Stimulated activated naive CD8-positive, alpha-beta T cell treated with anti-CD3 and anti-CD28 coated beads, Interleukin-15, Interleukin-2, amounts not matched to agents 100 ng/mL and 50 ng/mL, for 24 hours (primary cell): ENCODE measurements at regions not wholly inside any gene's neighbourhood (a gene's known extent, or its start where the extent isn't known, plus 50 kb on each side); places are given as distances from the start of the nearest gene placed in this dataset.

ENCODE experiments used
- H3K27ac Mint-ChIP-seq: one replicate; pipeline ENCODE4 v1.8.0; 2021; ENCODE audit warnings: mild to moderate bottlenecking, mixed read lengths
- H3K27me3 Mint-ChIP-seq: one replicate; pipeline ENCODE4 v1.8.0; 2021; ENCODE audit warnings: mixed read lengths
- H3K36me3 Mint-ChIP-seq: one replicate; pipeline ENCODE4 v1.8.0; 2021; ENCODE audit warnings: low read depth, mixed read lengths
- H3K4me1 Mint-ChIP-seq: one replicate; pipeline ENCODE4 v1.8.0; 2021; ENCODE audit warnings: low read depth, mixed read lengths
- H3K4me3 Mint-ChIP-seq: one replicate; pipeline ENCODE4 v1.8.0; 2021; ENCODE audit warnings: mild to moderate bottlenecking, mixed read lengths
- H3K9me3 Mint-ChIP-seq: one replicate; pipeline ENCODE4 v1.8.0; 2021; ENCODE audit warnings: mixed read lengths

DNA sequence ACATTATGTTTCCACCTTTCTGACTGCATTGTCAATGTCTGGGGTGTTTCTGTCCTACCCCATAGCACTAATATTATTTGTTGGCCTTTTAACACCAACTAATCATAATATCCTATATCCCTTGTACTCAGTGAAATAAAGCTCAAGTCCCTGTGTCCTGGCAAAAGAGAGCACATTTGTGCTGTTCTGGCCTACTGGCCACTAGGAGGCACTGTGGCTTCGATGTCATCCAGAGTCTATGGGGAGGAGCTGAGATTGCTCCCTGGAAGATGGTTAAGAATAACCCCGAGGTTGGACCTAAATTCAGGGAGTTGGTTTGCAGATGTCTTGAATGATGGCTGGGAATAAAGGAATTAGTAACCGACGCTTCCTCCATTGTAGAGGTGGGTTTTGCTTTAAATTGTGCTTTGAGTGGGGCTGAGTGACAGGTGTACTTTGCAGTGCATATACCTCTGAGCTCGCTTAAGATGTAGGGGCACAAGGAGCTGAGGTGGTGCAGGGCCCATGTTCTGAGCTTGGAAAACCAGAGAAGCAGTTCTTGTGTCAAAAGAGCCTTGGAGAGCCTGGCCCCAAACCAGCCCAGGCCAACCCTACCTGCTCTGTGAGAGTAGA is 191.2 kb upstream of the PRSS1 start:
- no peak overlapping the region for H3K27ac Mint-ChIP-seq
- peaks cover 9% of the 10 kb centered on the region for H3K4me1 Mint-ChIP-seq

DNA sequence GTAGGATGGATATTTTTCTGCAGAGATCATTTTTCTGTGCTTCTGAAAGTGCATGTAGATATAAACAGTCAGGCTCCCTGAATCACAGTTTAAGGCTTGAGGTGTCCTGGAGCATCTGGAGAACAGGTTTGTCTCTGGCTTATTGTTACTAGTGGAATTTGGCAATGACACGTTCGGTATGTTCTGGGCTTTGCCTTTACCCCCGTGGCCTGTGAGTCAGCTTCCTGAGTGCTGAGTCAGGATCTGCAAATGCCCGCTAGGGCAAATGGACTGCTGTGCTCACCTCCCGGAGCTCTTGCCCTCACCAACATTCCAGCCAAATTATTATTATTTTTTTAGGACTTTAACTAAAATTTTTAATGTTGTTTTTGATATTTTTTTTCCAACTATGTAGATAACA is 192.5 kb upstream of the PRSS1 start:
- Mint-ChIP-seq H3K27ac (no peak overlapping the region), H3K4me3 (no peak overlapping the region), H3K27me3 (peaks cover 15% of the 10 kb centered on the region), H3K36me3 (no peaks in the 10 kb centered on the region), H3K9me3 (no peaks in the 10 kb centered on the region), H3K4me1 (peaks cover 9% of the 10 kb centered on the region)

More for the DNA sequence above, 191.2 kb upstream of the PRSS1 start:
- Mint-ChIP-seq H3K36me3 (no peaks in the 10 kb centered on the region), H3K27me3 (peaks cover 17% of the 10 kb centered on the region), H3K9me3 (no peaks in the 10 kb centered on the region), H3K4me3 (peak overlapping the region; percentile 30)

DNA sequence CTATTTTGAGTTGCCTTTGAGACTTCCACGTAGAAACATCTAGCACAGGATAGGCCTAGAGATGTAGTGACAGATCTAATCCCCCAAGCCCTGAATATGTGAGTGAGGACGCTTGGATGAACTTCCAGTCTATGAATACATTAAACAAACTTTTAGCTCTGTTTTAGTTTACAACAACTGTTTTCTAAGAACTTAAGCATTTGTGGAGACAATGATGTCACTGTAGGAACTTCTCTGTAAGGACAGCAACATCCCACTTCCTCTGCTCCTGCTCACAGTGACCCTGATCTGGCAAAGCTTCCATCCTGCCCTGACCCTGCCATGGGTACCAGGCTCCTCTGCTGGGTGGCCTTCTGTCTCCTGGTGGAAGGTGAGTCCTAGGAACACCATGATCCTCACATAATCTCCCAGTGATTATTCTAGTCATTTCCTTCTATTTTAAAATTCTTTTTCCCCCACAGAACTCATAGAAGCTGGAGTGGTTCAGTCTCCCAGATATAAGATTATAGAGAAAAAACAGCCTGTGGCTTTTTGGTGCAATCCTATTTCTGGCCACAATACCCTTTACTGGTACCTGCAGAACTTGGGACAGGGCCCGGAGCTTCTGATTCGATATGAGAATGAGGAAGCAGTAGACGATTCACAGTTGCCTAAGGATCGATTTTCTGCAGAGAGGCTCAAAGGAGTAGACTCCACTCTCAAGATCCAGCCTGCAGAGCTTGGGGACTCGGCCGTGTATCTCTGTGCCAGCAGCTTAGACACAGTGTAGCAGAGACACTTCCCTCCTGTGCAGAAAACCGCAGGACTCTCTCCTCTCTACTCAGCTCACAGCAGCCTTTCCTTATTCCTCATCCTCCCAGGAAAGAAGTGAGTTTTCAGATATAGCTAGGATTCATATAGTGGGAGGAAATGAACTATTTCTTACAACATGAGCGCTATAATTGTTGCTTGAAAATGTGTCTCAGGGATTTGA is 194.4 kb upstream of the PRSS1 start:
- Mint-ChIP-seq H3K4me3 (no peak overlapping the region), H3K4me1 (peaks cover 9% of the 10 kb centered on the region)

DNA sequence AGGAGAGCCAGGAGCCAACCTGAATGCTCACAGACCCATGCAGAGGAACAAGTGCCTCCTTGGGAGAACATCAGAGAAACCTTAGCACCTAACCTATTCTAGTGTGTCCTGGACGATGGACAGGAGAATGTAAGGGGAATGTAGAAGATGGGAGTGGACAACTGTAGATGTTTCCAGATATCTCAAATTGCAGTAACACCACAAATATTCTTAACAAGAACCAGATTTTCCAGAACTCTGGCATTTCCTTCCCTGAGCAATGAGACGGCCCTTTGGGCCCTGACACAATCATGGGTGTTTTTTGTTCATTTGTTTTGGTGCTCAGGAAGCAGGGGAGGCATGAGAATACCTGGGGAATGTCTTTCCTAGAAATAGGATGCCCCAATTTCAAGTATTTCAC is 196.1 kb upstream of the PRSS1 start:
- Mint-ChIP-seq H3K4me1 (peaks cover 8% of the 10 kb centered on the region), H3K36me3 (no peaks in the 10 kb centered on the region), H3K9me3 (no peaks in the 10 kb centered on the region), H3K4me3 (no peak overlapping the region), H3K27ac (no peak overlapping the region), H3K27me3 (peaks cover 15% of the 10 kb centered on the region)

More for the DNA sequence above, 194.4 kb upstream of the PRSS1 start:
- no peaks in the 10 kb centered on the region for H3K9me3 Mint-ChIP-seq
- H3K27me3 Mint-ChIP-seq = peaks cover 17% of the 10 kb centered on the region
- no peaks in the 10 kb centered on the region for H3K36me3 Mint-ChIP-seq
- no peak overlapping the region for H3K27ac Mint-ChIP-seq

DNA sequence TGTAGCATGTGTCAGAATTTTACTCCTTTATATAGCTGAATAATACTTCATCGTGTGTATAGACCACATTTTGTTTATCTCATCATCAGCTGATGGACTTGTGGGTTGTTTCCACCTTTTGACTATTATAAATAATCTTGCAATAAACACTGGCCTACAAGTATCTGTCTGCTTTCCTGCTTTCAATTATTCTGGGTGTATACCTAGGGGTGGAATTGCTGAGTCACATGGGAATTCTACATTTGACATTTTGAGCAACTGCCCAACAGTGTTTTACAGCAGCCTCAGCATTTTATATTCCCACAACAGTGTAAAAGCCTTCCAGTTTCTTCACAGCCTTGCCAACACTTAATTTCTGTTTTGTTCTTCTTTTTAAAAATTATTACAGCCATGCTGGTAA is 200.3 kb upstream of the PRSS1 start:
- Mint-ChIP-seq H3K9me3 (no peaks in the 10 kb centered on the region), H3K27me3 (peaks cover 6% of the 10 kb centered on the region), H3K4me3 (no peak overlapping the region), H3K27ac (no peak overlapping the region), H3K36me3 (no peaks in the 10 kb centered on the region), H3K4me1 (no peaks in the 10 kb centered on the region)

DNA sequence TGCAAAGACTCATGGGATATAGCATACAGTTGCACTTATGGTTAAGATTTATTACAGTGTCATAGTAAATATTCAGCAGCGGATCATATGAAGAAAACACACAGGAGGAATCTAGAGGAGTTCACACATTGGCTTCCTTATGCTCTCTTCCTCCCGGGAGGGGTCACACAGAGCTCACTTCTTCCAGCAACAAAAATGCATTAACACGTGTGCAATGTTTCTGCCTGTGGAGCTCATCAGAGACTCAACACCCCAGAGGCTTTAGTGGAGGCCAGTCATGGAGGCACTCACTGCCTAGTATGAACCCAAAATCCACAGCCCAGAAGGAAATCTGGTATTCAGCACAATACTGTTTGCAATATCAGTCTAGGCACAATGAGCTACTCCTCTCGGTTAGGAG is 202.8 kb upstream of the PRSS1 start:
- Mint-ChIP-seq H3K9me3 (no peaks in the 10 kb centered on the region), H3K27ac (no peak overlapping the region), H3K4me1 (no peaks in the 10 kb centered on the region), H3K27me3 (peaks cover 6% of the 10 kb centered on the region), H3K36me3 (no peaks in the 10 kb centered on the region), H3K4me3 (no peak overlapping the region)

GRCh38 chr7:142542942-142543341 is 206.3 kb upstream of the PRSS1 start:
- Mint-ChIP-seq H3K27me3 (no peaks in the 10 kb centered on the region), H3K4me1 (peaks cover 21% of the 10 kb centered on the region), H3K9me3 (no peaks in the 10 kb centered on the region), H3K4me3 (no peak overlapping the region), H3K36me3 (no peaks in the 10 kb centered on the region), H3K27ac (no peak overlapping the region)

DNA sequence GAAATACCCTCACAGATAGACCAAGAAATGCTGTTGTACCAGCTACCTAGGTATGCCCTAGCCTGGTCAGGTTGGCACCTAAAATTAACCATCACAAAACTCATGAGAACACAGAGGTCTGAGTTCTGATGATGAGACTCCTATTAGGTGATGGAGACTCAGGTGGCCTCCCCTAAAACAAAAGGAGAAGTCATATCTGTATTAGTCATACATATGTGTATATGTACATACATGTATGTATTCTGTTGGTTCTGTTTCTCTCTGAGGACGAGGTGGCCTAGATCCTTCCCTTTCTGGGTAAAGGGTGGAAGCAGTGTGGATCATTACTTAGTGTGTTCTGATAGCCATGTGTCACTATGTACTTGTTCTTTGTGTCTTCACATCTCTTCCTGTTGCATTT is 207.2 kb upstream of the PRSS1 start:
- H3K9me3 Mint-ChIP-seq = no peaks in the 10 kb centered on the region
- no peaks in the 10 kb centered on the region for H3K27me3 Mint-ChIP-seq
- peaks cover 21% of the 10 kb centered on the region for H3K4me1 Mint-ChIP-seq
- H3K36me3 Mint-ChIP-seq = no peaks in the 10 kb centered on the region
- no peak overlapping the region for H3K4me3 Mint-ChIP-seq
- H3K27ac Mint-ChIP-seq = no peak overlapping the region

GRCh38 chr7:142540371-142540770 is 208.9 kb upstream of the PRSS1 start:
- Mint-ChIP-seq H3K9me3 (no peaks in the 10 kb centered on the region), H3K4me3 (no peak overlapping the region), H3K27ac (peak overlapping the region; percentile 49), H3K4me1 (peaks cover 27% of the 10 kb centered on the region), H3K36me3 (no peaks in the 10 kb centered on the region), H3K27me3 (no peaks in the 10 kb centered on the region)

DNA sequence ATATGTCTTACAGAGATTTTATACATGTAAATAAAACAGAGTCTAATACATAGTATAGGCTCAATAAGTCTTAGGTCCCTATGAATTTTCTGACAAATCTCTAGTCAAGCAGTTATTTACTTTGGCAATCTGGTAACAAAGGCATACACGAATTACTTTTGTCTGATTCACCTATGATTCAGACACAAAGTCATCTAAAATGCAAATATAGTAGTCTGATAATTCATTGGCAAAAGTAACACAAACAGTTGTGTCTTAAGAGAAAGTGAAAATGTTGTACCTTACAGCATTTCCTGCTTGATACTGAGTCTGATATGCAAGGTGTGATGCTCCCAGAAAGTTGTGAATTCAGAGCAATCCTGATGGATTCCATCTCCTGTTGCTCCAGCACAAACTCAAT is 209.4 kb upstream of the PRSS1 start:
- Mint-ChIP-seq H3K4me3 (no peak overlapping the region), H3K4me1 (peaks cover 32% of the 10 kb centered on the region), H3K36me3 (no peaks in the 10 kb centered on the region), H3K9me3 (no peaks in the 10 kb centered on the region), H3K27ac (peak overlapping the region; percentile 49), H3K27me3 (no peaks in the 10 kb centered on the region)

GRCh38 chr7:142537760-142538159 is 211.5 kb upstream of the PRSS1 start:
- H3K9me3 Mint-ChIP-seq = no peaks in the 10 kb centered on the region
- H3K36me3 Mint-ChIP-seq = no peaks in the 10 kb centered on the region
- H3K27me3 Mint-ChIP-seq = no peaks in the 10 kb centered on the region
- H3K27ac Mint-ChIP-seq = peak overlapping the region; percentile 21
- peaks cover 33% of the 10 kb centered on the region for H3K4me1 Mint-ChIP-seq
- H3K4me3 Mint-ChIP-seq = peak overlapping the region; percentile 17

DNA sequence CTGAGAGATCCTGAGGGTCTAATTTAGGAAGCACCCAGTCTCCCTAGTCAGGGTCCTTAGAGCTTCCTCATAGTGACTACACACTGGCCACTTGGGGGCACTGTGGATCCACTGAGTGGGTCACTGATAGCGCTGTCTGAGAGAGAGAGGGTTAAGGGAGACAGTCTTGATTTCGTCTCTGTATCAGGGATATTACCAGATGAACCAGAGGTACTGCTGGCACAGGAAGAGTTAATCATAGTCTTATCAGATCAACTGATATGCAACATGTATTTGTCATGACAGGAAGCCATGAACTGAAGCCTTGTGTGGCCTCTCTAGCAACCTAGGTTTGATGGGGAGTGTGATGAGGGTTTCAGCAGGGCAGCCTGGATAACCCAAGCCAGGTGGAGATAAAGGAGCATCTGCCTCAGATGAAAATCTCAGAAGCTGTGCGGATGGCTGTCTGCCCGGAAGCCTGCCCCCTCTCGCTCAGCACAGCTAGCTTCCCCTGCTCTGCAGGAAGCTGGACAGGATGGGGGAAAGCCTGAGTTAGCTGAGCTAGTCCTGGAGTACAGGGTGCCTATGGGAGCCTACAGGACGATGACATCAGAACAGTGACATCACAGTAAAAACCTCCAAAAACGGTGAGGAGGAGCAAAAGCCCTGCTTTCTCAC is 214.0 kb upstream of the PRSS1 start:
- Mint-ChIP-seq H3K9me3 (no peaks in the 10 kb centered on the region), H3K36me3 (no peaks in the 10 kb centered on the region), H3K4me3 (peak overlapping the region; percentile 60), H3K27ac (peak overlapping the region; percentile 83), H3K4me1 (peaks cover 30% of the 10 kb centered on the region), H3K27me3 (no peaks in the 10 kb centered on the region)

- H3K4me3 Mint-ChIP-seq = peak overlapping the region; percentile 60
- peaks cover 25% of the 10 kb centered on the region for H3K4me1 Mint-ChIP-seq
- H3K36me3 Mint-ChIP-seq = no peaks in the 10 kb centered on the region
- no peaks in the 10 kb centered on the region for H3K27me3 Mint-ChIP-seq
- no peaks in the 10 kb centered on the region for H3K9me3 Mint-ChIP-seq
- peak overlapping the region; percentile 83 for H3K27ac Mint-ChIP-seq
These were observed 214.5 kb upstream of the PRSS1 start for GRCh38 chr7:142534726-142535122.

DNA sequence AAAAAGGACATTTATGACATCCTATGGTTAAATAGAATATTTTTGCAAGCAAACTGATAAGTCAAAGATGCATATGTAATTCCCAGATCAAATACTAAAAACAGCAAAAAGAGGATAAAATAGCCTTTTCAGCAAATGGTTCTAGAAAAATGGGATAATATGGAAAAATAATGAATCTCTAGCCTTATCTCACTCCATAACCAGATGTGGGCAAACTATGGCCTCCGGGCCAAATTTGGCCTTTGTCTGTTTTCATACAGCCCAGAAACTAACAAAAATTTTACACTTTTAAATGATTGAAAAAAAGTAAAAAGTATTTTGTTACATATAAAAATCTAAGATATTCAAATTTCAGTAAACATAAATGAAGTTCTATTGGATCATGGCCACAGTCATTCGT is 215.4 kb upstream of the PRSS1 start:
- Mint-ChIP-seq H3K4me1 (peaks cover 17% of the 10 kb centered on the region), H3K9me3 (no peaks in the 10 kb centered on the region), H3K4me3 (no peak overlapping the region), H3K36me3 (no peaks in the 10 kb centered on the region), H3K27me3 (no peaks in the 10 kb centered on the region), H3K27ac (no peak overlapping the region)

DNA sequence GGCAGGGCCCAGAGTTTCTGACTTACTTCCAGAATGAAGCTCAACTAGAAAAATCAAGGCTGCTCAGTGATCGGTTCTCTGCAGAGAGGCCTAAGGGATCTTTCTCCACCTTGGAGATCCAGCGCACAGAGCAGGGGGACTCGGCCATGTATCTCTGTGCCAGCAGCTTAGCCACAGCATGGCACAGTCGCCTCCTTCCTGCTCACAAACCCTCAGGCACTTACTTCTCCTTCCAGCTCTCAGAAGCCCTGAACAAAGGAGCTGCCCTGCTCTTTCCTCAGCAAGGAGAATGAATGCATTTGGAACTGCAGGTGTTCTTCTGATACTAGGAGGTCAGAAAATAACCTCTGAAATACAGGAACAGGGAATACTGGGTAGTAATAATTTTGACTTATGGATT is 219.7 kb upstream of the PRSS1 start:
- no peaks in the 10 kb centered on the region for H3K4me1 Mint-ChIP-seq
- no peaks in the 10 kb centered on the region for H3K36me3 Mint-ChIP-seq
- H3K9me3 Mint-ChIP-seq = no peaks in the 10 kb centered on the region
- no peaks in the 10 kb centered on the region for H3K27me3 Mint-ChIP-seq
- peak overlapping the region; percentile 35 for H3K4me3 Mint-ChIP-seq
- H3K27ac Mint-ChIP-seq = no peak overlapping the region
